GM21390 (cell line): ENCODE measurements at regions not wholly inside any gene's neighbourhood (a gene's known extent, or its start where the extent isn't known, plus 50 kb on each side); places are given as distances from the start of the nearest gene placed in this dataset.
"Not testable (repeated sequence)": the region's sequence is repeated elsewhere in the genome, so short reads cannot be mapped to it uniquely, and the experiment has no call there.

ENCODE experiments used
- ATAC-seq: cut with Tn5 transposase; IDR thresholded peaks from one replicate; pipeline ENCODE4 v1.9.1; 2021; ENCODE audit not compliant: unreplicated experiment

GRCh38 chr2:142395291-142395690, 264.5 kb upstream of the LRP1B start:
- no peak for ATAC-seq

DNA sequence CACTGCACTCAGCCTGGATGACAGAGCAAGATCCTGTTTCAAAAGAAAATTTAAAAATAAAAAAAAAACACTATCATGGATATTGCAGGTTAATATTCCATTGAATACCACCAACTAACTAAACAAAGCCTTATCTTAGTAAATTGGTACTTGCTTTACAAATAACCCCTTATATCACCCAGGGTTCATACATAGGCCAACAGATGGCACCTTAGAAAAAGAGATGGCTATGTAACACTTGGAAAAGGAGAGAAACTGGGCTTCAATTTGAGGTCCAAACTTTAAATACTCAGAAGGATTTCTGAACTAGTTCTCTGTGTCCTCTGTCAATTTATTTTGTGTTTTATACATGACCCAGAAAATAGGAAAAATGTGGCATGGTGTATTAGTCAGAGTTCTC, 249.6 kb upstream of the LRP1B start:
- no peak for ATAC-seq

DNA sequence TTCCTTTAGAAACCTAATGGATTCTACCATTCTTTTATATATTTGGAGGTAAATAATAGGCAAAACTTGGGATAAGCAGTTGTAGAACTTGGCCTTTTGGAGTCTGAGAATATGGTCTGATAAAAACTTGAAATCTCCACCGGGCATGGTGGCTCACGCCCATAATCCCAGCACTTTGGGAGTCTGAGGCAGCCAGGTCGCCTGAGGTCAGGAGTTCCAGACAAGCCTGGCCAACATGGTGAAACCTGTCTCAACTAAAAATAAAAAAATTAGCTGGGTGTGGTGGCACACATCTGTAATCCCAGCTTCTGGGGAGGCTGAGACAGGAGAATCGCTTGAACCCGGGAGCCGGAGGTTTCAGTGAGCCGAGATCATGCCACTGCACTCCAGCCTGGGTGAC, 231.3 kb upstream of the LRP1B start:
- not testable (repeated sequence) for ATAC-seq

DNA sequence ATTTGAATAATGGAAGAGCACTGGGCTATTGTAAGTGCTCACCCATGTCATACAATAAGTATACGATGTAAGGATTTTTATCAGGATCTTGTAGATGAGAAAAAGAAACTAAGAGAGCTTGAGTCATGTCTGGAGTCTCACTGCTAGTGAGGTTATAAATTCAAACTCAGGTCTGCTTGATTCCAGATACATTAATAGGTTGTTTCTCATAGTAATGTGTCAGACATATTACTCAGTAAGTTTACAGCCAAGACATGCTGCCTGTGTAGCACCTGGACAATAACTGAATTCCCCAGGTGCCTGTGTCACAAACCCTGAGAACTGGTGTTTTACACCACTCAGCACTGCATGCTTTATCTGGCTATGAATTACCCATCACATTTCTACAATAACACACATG, 216.9 kb upstream of the LRP1B start:
- no peak for ATAC-seq

DNA sequence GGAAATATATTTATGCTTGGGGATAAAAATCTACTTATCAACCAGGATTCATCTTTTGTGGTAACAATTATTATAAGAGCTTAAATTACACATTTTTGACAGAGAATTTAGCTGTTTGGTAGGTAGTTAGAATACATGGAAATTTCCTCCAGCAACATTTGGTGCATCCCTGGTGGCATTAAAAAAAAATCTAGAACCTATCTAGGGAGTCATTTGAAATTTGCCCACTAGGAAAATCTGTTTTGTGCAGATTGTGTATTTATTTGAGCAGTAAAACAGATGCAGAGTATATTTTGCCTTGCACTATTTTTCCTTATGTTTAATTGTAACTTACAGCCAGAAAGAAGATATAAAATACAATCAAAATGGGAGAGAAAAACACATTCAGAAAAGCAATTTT, 208.4 kb upstream of the LRP1B start:
- ATAC-seq = no peak

DNA sequence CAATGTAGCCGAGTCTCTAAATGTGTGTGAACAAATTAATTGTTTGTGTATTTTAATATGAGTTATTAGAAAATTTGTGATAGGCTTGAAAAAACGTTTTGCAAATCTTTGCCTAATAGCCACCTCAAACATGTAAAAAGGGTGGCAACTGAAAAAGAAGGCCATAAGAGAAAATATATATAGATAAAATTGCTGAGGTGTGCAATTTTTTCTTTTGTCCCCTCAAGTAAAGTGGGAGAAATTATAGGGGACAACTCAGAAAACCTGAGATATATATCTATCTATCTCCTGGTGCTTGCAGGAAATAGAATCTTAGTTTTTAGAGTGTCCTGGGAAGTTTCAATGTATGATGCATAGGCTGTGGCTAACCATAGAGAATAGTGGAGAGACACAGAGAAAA, 201.4 kb upstream of the LRP1B start:
- no peak for ATAC-seq

DNA sequence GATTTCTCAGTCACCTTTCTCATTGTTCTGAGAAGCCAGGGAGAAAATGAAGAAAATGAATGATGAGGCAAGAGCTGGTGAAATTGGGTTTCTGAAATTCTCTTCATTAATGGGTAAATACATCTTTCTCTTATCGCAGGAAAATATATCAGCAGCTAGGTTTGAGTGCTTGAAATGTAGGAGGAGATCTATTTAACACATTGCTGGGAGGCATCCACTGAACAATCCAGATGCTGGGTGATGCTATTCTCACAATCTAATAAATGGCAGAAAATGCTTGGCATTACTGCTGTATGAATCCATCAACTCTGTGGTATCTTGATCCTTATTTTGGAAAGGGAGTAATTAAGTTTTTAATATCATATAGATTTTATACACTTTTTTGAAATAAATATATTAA, 199.6 kb upstream of the LRP1B start:
- no peak for ATAC-seq

GRCh38 chr2:142325870-142326269, 195.1 kb upstream of the LRP1B start:
- no peak for ATAC-seq

GRCh38 chr2:142323206-142323605, 192.4 kb upstream of the LRP1B start:
- no peak for ATAC-seq

- ATAC-seq = no peak
These were observed 191.0 kb upstream of the LRP1B start for GRCh38 chr2:142321706-142322280.

- no peak for ATAC-seq
These were observed 189.3 kb upstream of the LRP1B start for GRCh38 chr2:142320067-142320466.

- no peak for ATAC-seq
These were observed 185.2 kb upstream of the LRP1B start for GRCh38 chr2:142316049-142316448.

DNA sequence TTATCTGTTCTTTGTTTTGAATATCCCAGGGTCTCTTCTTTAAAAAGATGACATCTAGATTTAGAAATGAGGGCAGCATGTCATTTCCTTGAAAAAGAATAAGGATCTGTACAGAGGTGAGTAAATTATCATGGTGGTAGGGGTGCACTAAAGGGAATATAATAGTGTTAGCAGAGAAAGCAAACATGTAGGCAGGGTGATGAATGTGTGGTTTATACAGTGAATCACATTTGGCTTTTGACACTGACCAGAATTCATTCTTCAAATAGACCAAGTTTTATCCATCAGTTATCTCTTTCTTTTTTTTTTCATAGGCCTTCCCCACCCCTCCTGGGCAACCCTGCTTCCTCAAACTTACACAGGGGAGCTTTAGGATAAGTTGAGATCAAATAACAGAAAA, 184.5 kb upstream of the LRP1B start:
- no peak for ATAC-seq

- no peak for ATAC-seq
These were observed 183.3 kb upstream of the LRP1B start for GRCh38 chr2:142314164-142314563.

- ATAC-seq = no peak
These were observed 179.7 kb upstream of the LRP1B start for GRCh38 chr2:142310530-142310929.

DNA sequence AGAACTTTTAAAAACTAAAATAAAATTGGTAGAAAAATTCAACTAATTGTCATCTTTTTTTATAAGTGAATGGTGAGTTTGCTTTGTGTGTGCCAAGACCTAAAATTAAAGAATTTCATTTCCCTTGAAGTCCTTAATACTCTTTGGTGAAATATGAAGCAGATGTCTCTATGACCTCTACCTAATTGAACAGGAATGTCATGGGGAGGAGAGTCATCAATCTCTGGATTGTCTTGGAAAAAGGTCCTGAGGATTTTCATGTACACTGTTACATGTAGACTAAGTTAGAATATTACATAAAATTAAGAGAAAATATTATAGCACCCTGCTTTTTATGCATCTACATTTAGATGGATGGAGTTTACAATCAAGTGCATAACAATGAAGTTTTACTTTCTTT, 177.9 kb upstream of the LRP1B start:
- ATAC-seq = no peak

GRCh38 chr2:142307616-142308115, 176.8 kb upstream of the LRP1B start:
- no peak for ATAC-seq

DNA sequence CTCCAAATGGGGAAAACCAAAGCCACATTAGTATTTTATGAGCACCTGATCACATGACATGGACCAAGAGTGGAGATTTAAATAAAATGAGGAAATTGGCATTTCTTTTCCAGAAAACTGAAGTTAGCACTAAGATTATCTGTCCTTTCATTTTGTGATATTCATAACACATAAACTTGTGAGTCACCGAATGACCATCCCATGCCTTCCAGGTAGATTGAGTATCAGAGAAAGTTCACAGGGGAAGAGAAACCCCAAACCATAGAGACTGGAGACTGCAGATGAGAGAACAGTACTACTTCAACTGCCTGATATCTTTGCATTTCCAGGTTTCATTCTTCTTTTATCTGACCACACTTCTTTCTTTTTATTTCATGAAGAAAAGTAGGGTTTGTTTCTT, 176.3 kb upstream of the LRP1B start:
- ATAC-seq = no peak

- ATAC-seq = no peak
These were observed 175.3 kb upstream of the LRP1B start for GRCh38 chr2:142306131-142306530.

GRCh38 chr2:142300517-142300916, 169.7 kb upstream of the LRP1B start:
- ATAC-seq = no peak

DNA sequence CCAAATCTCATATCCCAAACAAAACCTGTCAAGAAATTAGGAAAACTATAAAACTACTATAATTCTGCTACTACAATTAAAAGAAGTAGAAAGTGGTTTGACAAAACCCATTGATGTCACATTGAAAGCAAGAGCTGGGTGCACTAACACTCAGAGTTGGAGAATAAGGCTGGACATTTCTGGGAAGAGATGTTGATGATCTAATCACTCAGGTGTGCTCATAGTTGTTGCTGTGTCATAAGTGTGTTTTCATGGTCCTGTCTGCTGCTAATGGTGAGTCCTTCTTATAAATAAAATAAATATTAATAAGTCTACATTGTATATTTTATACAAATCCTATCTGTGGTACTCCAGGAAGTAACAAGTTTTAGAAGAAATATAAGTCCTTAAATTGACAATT, 168.2 kb upstream of the LRP1B start:
- no peak for ATAC-seq

DNA sequence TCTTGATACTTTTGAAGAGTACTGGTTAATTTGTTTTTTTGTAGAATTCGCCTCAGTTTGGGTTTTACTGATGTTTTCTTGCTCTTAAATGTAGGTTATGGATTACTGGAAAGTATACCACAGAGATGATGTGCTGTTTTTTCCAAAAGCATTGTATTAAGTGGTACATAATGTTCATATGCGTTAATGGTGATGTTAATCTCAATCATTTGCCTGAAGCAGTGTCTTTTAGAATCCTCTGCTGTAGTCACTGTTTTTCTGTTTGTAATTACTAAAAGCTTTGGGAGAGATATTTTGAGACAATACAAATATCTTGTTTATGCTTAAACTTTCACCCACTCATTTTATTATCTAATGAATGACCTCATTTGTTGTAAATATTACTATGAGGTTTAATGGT, 163.4 kb upstream of the LRP1B start:
- no peak for ATAC-seq

- no peak for ATAC-seq
These were observed 161.2 kb upstream of the LRP1B start for GRCh38 chr2:142291969-142292368.

DNA sequence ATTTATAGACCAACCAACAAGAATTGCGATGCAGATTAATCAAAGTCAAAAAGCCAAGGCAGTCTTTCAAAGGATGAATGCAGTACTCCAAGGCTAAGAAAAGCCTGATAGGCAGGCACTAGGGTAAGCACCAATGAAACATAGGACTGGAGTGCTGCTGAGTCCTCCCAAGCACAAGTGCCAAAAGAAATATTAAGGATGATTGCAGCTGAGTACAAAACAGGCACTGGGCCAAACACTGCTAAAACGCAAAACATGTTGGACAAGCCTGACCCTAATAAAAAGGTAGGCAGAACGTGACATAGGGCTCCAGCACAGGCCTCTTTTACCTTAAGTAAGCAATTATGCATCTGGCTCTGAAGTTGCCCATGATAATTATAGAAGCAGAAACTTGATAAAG, 160.1 kb upstream of the LRP1B start:
- no peak for ATAC-seq
